ENCODE measurements at regions not wholly inside any gene's neighbourhood (a gene's known extent, or its start where the extent isn't known, plus 50 kb on each side); places are given as distances from the start of the nearest gene placed in this dataset.

GRCh38 chr2:41647468-41648050, 400.3 kb upstream of the PKDCC start:
- no peak for TF ChIP-seq CTCF (IDR thresholded peaks at IDR 0.05)
- no peak for TF ChIP-seq POLR2A (IDR thresholded peaks at IDR 0.05)
